ENCODE measurements at regions not wholly inside any gene's neighbourhood (a gene's known extent, or its start where the extent isn't known, plus 50 kb on each side); places are given as distances from the start of the nearest gene placed in this dataset.
"Not testable (repeated sequence)": the region's sequence is repeated elsewhere in the genome, so short reads cannot be mapped to it uniquely, and the experiment has no call there.

DNA sequence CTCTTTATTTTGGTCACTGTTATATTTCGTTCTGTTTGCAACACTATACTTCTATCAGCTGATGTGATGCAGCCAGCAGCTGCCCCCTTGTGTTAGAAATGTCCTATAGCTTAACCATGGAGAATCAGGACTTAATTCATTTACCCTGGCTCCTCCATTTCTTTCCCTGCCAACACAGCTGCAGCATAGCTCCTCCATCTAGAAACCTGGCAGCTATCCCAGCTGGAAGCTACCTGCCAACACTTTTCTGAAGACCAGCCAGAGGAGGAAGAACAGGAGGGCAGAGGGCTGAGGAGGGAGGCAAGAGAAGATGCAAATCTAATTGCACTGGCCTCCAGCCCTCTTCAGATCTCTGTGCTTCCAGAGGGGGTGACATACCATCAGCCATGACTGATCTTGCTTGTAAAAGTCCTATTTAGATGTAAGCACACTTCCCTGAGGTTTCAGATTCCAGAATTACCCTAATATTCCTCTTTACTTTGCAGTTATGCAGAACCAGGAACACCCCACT is 156.8 kb upstream of the TMEM260 start:
- peak; percentile 34 for DNase-seq

DNA sequence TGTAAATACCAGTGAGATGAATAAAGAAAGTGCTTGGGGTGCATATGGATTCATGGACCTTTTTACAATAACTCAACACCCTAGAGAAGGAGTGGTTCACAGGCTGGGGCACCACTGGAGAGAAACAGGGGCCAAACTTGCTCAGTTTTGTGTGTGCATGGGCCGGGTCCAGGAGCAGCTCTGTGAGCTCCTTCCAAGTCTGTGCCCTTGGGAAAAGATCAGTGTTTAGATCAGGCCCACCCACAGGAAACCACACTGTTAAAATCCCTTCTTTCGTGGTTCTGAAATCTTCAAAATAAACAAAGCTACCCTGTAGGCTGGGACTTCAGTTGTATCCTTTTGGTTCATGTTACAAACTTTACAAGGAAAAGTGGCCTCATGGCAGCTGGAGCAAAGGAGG is 156.1 kb upstream of the TMEM260 start:
- no peak for DNase-seq

DNA sequence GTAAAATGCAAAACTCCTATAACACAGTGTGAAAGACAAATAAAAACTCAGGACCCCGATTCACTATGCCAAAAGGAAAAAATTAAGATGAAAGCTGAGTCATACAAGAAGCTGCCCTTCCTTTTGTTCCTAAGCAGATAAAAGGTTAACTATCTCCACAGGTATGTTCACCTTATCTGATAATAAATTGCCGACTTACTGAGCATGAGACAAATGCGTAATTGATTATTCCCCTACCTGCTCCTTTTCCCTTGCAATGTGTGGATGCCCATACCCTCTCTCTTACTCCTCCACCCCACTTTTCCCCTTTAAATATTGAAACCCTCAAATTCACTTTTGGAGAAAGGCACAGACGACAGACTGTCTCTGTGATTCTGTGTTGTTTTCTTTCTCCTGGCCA is 148.6 kb upstream of the TMEM260 start:
- peak; percentile 55 for DNase-seq

DNA sequence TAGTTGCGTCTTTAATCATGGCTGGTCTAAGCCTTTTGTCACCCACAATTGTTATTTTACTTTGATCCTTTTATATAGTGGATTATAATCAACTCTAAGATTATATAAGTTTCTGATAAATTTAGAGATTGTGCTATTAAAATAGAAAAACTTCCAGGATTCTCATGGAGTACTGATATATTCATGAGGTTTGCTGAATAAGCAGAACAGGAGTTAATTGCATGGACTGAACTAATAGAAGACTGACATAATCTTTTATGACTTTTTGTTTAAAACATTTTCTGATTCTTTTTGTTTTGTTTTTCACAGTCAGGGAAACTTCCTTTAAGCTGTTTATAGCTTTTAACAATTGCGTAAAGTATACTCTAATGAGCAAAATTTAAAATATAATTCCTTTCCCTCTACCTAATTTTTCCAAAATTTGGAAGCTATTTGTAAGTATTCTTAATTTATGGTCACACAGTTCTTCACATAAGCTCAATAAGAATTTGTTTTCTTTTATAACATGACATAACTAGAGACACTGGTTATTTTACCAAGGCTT is 129.9 kb upstream of the TMEM260 start:
- no peak for DNase-seq

DNA sequence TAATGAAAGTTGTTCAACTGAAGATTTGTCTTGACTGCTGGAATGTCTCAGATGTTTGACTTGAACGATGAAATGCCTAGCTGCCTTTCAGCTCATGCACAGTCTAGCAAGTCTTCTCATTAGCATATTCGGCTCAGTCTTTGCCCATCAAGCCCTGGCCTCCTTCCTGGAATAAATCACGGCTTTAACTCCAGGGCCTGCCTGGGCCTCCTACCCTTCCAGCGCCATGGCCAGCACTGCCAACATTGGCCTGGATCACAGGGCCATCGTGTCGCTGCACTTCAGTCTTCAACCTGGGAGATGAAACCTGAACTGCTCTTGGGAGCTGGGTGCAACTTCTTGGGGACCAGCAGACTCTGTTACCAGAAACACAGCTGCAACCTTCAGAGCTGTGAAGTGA is 126.7 kb upstream of the TMEM260 start:
- DNase-seq, result no peak

DNA sequence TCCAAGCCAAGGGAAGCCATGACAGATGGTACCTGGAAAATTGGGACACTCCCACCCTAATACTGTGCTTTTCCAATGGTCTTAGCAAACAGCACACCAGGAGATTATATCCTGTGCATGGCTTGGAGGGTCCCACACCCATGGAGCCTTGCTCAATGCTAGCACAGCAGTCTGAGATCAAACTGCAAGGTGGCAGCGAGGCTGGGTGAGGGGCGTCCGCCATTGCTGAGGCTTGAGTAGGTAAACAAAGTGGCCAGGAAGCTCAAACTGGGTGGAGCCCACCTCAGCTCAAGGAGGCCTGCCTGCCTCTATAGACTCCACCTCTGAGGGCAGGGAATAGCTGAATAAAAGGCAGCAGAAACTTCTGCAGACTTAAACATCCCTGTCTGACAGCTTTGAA is 124.9 kb upstream of the TMEM260 start:
- DNase-seq, result not testable (repeated sequence)

DNA sequence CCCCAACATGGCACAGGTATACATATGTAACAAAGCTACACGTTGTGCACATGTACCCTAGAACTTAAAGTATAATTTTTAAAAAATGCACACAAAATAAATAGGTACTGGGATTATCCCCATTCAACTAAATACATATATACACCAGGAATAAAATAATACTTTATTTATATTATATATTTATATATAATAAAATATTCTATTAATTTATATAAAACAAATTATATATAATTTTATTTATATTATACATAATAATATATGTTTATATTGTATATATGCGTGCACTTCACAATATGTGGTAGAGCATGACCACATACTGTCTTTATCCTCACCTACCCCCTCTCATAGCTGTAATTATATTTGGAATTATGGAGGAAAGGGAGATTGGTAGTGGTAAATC is 119.1 kb upstream of the TMEM260 start:
- no peak for DNase-seq

DNA sequence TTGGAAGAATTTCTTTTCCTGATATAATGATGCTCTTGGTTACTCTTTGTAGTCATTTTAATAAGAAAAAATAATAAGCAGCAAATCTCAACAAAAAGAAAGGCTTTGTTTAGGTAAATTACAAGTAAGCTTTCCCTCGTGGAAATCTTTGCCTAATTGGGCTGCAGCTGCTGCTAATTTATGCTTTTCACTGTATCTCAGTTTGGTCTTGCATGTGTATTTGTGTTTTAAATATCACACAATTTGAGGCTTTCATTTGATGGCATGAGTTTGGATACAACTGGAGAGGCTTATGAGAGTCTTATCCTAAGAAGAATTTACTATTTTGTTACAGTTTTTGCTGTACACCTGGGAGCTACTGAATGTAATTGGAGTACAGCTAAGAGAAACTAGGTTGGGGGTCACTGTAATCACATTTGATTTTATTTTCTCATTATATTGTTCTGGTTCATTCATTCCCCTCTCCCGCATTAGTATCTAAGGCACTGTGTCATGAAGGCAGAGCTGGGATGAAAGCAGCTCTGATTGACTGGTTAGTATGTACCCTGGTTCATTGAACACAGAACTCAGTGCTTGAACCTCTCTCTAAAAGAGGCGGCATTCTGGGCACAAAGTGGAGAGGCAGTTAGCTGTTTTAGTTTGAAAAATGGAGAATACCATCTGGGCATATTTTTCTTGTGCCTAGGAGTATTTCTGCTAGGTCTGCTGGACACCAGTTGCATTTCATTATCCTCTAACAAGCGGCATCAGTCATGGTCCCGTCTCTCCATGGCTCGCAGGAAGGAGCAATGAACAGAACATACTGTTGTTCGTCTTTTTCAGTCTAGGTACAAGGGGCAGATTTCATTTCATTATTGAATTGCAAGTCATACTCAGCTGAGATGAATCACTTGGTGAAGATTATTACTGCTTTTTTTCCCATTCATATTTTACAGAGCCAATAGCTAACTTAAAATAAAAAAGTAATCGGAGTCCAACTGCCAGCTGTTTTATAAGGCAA is 118.0 kb upstream of the TMEM260 start:
- no peak for DNase-seq

DNA sequence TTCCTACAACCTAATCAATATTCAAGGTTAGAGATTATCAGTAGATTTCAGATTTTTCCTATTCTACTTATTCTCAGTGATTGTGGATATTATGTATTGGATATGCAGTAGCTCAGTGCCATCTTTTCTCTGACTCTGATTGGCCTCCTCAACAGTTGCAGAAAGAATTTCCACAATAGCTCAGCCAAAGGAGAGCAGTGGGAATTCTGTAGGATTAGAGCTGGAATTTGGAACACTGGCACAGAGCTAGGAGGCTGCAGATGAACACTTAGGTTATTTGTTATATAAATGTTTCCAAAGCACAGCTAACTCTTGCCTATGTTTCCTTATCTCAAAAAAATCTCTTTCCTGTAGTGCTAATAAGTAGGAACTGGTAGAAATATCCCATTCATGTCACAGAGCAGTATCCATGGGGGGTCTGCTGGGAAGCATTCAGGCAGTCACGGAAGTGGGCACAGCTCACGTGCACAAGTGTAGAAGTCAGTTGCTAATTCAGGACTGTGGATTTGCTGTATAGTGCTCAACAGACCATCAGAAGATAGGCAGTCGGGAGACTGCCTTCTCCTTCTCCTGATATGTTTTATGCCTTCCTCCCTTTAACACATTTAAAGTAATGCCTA is 116.2 kb upstream of the TMEM260 start:
- no peak for DNase-seq

DNA sequence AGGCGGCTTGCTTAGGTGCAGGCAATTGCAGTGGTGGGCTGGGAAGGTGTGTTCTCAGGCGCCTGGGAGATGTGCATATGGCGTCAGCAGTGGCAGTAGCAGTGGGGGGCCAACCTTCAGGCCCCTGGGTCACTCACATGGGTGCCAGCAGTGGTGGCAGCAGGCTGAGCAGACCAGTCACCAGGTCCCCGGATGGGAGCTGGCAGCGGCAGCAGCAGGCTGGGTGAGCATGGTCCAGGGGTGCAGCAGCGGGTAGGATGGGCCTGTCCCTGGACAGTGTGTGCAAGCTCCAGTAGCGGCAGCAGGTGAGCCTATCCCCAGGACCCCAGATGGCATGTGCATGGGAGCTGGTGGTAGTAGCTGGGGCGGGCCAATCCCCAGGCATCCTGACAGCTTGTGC is 108.5 kb upstream of the TMEM260 start:
- DNase-seq, result no peak

DNA sequence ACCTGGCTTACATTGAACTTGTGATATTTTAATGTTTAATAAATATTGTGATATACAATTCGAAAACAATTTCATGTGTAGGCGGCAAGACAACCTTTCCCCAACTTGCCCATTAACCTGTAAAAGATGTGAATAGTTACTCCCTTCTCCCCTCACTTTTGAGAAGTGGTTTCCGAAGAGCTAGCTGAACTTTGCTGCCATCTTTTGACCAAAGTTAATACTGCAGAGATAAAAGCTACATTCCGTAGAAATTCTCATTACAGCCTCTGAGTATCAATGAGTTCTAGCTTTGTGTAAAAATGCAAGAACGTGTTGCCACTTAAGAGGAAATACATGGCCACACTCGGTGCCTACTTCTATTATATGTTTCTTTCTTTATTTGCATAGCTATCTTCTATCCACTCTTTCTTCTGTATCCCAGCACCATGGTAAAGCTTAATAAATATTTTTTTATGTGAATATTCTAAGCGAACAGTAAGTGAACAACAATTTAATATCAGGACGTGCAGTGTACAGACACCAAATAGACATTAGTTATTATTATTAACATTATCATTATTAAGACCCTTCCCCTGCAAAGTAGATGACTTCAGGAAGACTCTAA is 105.1 kb upstream of the TMEM260 start:
- DNase-seq, result peak; percentile 24

DNA sequence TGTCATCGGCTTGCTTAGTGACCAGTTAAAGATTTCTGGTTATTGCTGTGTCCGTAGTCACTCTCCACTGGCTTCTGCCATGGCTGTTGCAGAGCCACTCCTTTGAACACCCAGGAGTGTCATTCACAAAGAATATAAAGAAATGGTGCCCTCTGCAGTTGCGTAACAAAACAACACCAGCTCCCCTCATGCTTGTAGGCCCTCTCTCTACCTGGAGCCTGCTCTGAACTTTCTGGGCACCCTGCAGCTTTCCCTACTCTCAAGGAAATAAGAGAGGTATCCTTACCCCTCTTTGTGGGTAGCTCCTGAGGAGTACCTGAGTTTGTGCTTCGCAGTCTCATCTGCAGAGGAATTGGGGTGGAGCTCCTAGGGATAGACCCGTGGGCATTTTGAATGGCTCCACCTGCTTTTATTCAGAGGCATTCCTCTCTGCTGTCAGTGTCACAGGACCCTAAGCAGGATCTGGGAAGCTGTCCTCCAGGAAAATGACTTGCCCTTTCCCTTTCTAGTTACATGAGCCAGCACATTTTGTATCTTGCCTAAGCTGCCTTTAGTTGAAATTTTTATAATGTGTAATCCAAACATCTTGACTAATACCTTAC is 97.2 kb upstream of the TMEM260 start:
- peak; percentile 27 for DNase-seq

DNA sequence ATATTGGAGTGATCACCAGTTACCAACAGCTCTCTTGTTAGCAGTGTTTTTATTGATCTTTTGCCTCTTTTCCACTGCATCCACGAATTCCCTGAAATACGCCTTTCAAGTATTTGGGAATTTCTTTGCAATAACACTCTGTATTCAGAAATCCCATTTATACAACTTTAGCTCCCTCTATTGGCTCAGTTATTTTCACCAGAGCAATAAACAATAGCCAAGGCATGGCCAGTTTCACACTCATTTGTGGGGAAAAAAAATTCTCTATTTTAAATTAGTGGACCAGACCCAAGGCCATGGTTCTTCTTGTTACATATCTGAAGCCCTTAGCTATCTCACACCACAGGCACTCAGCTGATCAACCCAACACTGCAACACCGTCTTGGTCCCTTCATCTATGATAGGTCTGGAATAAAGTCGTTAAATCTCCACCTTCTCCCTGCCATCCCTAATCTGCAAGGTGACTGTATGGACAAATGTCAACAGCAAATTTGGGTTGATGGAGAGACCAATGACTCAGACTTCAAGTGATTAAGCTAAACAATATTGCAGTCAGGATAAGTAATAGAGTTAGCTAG is 92.4 kb upstream of the TMEM260 start:
- no peak for DNase-seq

DNA sequence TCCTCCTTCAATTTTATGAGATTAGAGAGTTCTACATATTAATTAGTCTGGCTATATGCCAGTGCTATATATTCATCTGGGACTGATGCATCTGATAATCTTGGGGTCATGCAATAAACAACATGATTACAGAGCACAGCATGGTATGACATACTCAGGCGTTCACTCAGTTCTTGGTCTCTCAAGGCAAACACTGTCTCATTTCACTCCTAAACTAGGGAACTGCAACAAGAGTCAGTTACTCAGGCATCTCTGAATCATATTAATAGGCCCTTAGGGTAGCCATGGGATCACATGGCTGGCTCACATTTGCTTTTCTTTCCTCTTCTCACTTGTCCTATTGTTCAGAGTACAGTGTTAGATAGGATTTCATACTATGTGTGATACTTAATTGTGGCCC is 91.8 kb upstream of the TMEM260 start:
- no peak for DNase-seq

DNA sequence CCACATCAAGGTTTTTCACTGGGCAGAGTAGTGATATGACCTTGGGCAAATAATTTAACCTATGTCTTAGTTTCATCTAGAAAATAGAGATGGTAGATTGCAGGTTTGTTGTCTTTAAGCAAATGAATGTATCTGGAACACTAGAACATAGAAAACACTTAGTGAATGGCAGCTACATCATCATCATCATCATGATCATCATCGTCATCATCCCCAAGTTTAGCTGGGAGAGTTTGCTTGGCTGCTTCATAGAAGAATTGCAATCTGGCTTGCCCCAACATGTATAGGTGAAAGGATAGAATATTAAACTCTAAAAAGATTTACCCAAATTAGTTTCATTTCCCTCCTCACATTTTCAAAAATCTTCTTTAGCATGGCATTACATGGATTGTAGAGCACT is 91.3 kb upstream of the TMEM260 start:
- no peak for DNase-seq

DNA sequence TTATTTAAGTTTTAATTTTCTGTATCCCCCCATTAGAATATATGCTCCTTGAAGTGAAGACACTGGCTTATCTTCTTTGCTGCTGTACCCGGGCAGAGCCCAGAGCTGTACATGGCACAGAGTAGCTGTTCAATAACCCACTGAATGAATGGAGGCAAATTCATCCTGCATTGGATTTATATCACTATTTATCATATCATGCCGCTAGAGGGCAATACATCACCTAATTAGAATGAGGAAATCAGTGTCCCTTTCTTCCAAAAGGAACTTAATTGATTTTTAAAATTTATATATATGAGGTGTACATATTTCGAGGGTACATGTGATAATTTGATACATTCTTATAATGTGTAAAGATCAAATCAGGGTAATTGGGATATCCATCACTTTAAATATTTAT is 89.2 kb upstream of the TMEM260 start:
- DNase-seq, result peak; percentile 42

DNA sequence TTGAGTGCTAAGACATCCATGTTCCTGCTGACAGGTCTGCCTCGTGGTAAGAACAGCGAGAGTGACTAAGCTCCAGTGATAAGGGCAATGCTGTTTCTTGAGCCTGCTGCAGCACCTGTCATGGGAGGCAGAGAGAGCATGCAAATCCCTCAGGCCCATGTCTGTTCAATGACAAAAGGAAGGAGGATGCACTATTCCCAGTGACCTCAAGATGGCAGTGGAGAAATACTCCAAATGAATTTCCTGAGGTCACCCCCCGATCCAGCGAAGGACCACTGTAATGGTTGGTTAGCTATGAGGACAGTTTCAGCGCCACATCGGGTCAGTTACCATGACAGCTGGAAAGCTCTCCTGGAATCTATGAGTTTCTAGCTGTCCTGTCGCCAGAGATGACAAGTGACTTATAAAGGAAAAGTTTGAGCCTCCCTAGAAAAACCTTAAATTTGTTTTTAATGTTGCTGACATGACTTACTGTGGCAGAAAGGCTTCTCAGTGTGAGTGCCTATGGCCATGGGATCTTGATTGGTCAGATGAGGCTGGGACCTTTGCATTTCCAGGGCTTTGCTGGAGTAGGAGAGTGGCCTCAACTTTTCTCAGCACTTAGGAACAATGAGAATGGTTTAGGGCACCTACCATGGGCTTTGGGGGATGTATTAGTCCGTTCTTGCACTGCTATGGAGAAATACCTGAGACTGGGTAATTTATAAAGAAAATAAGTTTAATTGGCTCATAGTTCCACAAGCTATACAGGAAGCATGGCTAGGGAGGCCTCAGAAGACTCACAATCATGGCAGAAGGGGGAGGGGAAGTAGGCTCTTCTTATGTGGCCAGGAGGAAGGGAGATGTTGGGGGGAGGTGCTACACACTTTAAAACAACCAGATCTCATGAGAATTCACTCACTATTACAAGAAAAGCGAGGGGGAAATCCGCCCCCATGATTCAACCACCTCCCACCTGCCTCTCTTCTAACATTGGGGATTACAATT is 88.0 kb upstream of the TMEM260 start:
- DNase-seq, result peak; percentile 75

DNA sequence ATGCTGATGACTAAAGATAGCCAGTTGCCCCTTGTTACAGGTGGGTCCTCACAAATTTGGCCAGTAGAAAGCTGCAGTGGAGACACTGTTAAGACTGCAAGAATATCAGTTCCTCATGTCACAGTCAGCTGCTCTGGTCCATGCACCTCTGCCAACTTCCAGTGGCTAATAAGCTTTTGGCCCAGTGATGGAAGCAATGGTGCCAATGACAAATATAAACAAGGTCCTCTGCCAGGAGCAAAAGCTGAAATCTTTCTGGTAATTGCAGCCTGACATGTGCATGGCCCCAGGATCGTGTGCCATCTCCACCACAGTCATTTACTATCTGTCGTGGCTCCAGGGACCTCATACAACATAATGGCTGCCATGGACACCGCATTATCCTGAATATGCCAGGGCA is 85.4 kb upstream of the TMEM260 start:
- DNase-seq, result no peak

DNA sequence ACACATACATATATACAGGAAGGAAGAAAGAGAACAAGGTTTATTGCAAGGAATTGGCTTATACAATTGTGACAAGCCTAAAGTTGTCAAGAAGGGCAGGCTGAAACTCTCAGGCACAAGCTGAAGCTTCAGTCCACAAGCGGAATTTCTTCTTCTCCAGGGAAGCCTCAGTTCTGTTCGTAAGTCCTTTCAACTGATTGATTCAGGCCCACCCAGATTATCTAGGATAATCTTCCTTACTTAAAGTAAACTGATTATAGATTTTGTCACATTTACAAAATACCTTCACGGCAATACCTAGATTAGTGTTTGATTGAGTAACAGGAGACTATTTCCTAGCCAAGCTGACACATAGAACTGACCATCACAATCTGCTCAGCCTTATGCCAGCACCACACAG is 81.5 kb upstream of the TMEM260 start:
- DNase-seq, result no peak

DNA sequence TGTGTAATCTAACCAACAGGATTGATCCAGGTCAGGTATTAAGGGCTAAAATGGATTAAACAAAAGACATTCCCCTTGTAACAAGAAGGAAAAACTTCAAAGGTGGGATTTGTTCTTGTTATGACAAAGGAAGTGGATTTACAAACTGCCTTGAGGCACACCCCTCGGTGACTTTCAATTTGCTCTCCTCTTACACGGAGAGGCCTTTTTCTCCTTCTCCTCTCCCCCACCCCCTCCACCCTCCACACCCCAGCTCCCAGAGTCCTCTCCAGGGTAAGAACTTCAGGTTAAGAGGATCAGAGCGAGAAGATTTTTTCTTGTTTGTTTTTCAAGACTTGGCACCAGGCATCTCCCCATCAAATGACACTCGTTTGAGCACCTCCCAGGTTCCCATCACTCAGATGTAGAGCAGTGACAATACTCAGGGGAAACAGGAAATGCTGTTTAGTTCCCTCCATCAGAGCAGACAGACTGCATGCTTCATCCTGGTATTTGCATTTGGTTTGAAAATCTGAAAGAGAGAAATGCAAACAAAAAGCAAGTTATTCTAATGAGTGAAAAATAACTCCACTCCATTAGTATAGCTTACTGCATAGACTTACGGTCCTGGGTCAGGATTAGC is 77.6 kb upstream of the TMEM260 start:
- no peak for DNase-seq

DNA sequence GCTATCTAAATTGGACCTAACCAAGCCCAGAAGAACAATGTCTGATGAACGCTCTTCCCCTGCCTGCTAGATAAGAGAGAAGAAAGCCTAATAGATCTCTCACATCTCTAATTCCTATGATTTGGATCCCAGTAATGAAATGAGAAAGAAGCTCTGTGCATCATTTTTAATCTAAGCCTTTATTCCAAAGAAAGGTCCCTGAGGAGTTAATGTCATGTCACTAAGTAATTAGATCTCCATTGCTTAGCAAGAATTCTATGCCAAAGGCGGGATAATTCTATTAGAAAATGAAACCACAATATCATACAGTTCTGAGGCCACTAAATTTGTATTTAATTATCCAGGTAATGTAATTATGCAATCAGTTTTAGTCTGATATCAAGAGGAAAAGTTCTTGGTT is 74.2 kb upstream of the TMEM260 start:
- DNase-seq, result no peak
